ENCODE measurements at regions not wholly inside any gene's neighbourhood (a gene's known extent, or its start where the extent isn't known, plus 50 kb on each side); places are given as distances from the start of the nearest gene placed in this dataset.

DNA sequence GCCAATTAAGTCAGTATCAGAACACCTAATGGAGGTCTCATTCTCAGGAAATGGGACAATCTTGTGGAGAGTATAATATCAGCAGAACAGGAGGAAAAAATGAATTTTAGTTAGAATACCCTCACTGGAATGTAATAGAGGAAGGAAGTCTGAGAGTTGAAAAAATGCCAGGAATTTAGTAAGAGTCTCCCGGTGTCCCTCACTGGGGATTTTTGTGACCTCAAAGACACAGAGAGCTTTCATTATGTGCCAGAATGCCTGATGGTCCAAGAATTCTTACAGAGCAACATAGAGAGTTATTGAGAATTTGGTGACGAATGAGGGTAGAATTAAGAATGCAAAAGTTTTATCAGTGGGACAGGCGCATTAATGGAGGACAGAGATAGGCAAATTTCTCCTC lies 443.5 kb upstream of the B3GALT2 start:
- no peak for DNase-seq (ENCODE audit: low read depth in 2 of 2)

DNA sequence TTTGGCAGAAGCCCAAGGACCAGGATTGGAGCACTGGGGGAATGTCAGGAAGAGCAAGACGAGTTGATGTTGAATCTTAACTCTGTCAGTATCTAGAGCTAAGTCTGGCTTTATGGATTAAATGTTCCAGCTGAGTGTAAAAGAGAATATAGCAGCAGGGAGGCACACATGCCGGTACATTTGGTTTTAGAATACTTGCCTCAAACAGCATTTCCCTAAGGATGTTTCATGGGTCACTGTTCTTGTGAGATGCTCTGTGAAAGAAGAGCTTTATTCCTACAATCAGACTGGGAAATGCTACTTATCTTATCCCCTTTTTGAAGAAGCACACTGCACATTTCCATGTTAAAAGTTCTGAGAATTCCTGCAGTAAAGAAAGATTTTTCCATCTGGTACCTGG lies 440.3 kb upstream of the B3GALT2 start:
- no peak for DNase-seq (ENCODE audit: low read depth in 2 of 2)

DNA sequence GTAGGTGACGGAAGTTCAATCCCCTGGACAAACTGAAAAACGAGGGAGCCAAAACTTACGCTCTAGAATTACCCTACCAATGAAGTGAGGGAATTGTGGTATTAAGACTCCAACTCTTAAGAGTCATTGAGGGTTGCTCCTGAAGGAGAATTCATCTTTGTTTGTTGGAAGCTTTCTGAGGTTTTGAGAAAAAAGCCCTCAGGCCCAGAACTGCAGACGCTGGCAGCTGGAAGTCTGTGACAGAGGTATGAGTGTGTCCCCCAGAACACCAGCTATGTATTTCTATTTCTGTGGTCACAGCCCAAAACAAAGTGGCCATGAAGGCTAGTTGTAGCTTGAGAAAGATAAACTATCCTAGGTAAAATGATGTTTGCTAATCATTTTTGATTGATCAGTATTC lies 438.8 kb upstream of the B3GALT2 start:
- DNase-seq (ENCODE audit: low read depth in 2 of 2) = no peak

DNA sequence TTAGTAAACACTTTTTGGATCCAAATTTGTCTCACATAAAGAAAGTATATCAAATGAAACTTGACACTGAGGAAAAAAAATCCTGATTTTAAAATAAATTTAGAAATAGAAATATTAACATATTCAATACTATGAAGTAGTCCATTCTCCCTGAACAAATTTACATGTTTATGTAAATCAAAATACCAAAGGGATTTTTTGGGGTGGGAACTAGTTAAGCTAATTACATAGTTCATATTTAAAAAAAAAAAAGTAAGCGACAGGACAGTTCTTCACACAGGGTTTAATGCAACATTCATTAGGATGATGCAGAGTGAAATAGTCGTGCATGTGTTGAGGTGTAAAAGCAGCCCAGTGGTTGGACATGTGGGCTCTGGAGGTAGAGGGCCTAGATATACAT lies 433.5 kb upstream of the B3GALT2 start:
- DNase-seq (ENCODE audit: low read depth in 2 of 2) = no peak

DNA sequence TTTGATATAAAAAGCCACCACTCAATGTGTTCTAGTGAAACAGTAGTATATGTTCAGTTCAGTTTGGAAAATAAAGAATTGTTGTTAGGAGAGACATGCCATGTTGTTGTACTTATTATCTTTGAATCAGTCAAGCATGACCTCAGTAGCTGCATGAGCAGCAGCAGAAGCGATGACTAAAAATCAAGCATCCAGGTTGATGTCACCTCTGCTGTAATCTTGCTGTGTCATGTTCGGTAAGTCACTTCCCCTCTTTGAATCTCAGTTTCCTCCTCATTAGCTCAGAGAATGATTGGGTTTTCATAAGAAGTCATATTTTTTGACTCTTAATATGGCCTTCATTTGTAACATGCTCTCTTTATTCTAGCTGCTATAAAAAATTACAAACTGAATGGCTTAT lies 428.4 kb upstream of the B3GALT2 start:
- DNase-seq (ENCODE audit: low read depth in 2 of 2) = no peak

DNA sequence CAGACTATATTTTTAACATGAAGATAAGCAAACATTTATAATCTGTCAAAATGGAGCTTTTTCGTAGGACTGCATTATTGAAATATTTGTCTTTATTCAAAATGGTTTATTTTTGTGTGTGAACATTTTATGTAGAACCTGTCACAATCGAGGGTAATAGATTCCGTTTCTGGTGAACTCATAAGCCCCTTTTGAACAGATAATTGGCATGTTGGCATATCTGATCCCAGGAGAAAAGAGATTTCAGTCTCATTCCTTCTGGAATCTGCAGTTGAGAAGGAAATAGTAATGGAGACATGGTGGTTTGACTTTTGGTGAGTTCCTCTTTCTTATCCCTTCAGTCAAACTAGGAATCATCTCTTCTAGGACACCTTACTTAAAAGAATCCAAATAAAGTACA lies 427.9 kb upstream of the B3GALT2 start:
- DNase-seq (ENCODE audit: low read depth in 2 of 2) = no peak

DNA sequence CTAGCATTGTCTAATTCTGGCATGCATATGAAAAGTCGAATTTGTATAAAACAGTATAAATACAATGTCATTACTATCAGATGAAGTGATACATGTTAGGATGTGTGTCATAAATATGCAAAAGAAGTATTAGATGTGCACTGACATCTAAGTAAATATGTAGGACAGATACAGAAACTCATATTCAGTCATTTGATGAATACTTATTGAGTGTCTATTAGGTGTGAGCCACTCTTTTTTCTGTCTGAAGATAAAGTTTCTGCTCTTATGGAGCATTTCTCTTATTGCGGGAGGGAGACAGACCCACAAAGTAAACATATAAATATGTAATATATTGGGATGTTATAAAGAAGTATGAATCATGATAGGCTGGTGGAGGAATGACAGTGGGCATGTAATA lies 426.6 kb upstream of the B3GALT2 start:
- DNase-seq (ENCODE audit: low read depth in 2 of 2) = no peak

DNA sequence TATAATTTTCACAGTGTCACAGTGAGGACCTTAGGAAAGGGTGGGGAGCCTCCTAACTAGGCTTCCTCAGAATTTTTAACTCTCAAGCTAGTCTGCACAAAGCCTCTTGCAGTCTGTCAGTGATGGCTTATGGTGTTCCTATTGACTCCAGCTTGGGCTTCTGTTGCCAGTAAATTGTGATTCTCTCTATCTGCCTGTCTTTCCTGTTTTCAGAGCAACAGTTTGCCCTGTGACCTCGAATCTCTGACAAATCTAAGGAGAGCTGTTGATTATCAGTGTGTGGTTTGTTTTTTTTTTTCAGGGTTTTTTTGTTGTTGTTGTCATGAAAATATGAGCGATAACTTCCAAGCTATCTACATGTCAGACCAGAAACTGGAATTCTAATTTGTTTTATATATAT lies 423.2 kb upstream of the B3GALT2 start:
- DNase-seq (ENCODE audit: low read depth in 2 of 2) = no peak

DNA sequence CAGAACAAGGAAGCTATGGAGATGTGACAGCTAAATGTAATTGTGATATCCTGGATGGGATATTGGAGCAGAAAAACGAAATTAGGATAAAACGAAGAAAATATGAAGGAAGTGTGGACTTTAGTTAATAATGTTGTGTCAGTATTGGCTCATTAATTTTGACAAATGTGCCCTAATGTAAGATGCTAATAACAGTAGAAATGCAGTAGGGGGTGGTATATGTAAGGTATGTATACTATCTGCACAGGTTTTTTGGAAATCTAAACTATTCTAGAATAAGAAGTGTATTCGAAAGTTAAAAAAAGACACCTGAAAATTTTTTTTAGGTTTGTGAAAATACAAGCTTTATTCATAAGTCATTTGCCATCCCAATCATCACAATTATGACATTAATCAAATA lies 421.4 kb upstream of the B3GALT2 start:
- DNase-seq (ENCODE audit: low read depth in 2 of 2) = no peak

DNA sequence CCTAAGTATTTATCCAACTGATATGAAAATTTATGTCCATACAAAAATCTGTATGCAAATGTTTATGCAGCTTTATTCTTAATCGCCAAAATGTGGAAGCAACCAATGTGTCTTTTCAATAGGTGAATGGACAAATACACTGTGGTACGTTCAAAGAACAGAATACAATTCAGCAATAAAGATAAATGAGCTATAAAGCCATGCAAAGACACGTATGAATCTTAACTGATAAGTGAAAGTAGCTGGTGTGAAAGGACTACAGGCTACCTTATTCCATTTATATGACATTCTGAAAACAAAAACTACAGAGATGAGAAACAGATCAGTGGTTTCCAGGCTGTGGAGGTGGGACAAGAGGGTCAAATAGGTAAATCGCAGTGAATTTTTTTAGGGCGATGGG lies 419.6 kb upstream of the B3GALT2 start:
- no peak for DNase-seq (ENCODE audit: low read depth in 2 of 2)

DNA sequence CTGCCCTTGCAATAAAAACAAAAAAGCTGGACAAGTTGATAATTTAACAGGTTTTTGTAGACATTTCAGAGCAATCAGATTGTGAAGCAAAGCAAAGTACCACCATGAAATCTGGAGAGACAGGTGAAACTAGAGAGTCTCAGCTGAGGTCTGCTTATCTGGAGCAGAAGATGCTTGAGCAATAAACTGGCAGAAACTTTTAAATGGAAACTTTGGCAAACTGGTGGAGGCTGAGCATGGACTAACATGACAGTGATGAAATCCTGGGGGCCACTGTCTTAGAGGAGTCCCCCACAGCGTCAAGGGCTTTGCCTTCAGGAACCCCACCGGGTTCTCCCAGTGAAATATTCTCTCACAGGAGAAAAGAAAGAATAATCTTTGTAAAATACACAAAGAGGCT lies 416.3 kb upstream of the B3GALT2 start:
- DNase-seq (ENCODE audit: low read depth in 2 of 2) = no peak

DNA sequence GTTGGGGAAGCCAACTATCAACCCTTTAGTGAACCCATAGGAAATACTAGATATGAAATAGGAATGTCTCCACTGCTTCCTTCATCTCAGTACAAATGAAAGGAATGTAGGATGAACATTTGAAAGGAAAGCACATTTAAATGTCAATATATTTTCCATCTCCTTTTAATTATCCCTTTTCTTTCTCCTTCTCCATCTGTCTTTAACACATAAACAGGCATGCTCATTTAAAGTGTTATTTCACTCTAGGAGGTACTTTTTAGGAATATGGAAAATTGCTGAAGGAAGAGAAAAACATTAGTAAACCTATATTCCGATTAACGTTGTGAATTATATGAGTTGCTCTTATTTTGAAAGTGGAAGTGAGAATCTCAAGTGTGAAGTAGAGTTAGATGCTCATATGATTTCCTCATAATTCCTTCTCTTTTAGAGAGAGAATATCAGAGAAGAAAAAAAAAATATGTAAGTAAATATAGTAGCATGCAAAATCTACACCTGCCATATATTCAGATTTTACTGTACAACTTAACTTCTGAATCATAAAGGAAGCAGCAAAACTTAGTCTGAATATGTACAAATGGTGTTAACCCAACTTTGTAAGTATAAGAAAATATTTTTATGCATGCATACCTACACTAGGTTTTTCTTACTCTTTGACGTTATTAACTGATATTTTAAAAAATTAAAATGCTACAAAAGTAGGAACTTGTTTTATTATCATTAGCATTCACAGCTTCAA lies 406.9 kb upstream of the B3GALT2 start:
- no peak for DNase-seq (ENCODE audit: low read depth in 2 of 2)

DNA sequence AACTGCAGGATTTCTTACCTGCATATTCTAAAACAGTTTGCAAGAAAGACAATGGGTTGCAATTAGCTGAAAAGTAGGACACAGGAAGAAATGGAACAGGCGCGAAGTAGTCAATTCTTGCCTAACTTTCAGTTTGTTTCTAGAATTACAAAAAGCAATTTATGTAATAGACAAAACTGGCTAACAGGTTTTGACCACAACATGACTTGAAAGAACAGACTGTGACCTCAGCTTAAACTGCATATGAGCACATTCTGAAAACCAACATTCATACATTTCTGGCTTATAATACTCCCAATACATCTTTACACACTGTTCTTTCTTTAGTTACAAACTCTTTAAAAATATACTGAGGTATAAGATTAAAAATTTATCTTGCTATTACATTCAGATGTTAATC lies 405.9 kb upstream of the B3GALT2 start:
- no peak for DNase-seq (ENCODE audit: low read depth in 2 of 2)

DNA sequence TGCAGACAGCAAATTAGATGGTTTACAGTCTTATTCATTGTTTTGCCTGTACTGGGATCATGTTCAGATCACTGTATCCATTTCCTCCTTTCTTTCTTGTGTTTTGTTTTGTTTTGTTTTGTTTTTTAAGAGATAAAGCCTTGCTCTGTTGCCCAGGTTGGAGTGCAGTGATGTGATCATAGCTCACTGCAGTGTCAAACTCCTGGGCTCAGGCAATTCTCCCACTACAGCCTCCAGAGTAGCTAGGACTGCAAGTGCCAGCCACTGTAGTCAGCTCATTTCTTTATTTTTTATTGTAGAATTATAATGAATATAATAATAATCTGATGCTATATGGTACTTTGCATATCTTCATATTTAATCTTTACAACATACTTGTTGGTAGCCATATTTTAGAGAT lies 403.7 kb upstream of the B3GALT2 start:
- DNase-seq (ENCODE audit: low read depth in 2 of 2) = no peak

DNA sequence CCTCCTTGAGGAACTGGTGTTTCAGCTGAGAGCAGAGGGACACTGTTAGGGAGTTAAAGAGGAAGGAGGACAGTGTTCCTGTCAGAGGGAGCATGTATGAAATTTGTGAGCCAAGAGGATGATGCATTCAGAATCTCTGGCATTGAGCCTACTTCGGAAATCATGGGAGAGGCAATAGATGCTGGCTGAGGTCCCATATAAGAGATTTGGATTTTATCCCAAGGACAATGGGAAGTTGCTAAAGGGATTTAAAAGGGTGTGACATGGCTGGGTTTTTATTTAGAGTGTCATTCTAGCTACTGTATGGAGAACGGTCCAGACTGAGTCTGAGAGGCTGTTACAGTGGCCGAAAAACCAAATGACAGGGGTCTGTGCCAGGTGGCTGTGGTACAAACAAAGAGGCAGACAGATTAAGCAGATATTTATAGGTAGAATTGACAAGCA lies 403.2 kb upstream of the B3GALT2 start:
- no peak for DNase-seq (ENCODE audit: low read depth in 2 of 2)

DNA sequence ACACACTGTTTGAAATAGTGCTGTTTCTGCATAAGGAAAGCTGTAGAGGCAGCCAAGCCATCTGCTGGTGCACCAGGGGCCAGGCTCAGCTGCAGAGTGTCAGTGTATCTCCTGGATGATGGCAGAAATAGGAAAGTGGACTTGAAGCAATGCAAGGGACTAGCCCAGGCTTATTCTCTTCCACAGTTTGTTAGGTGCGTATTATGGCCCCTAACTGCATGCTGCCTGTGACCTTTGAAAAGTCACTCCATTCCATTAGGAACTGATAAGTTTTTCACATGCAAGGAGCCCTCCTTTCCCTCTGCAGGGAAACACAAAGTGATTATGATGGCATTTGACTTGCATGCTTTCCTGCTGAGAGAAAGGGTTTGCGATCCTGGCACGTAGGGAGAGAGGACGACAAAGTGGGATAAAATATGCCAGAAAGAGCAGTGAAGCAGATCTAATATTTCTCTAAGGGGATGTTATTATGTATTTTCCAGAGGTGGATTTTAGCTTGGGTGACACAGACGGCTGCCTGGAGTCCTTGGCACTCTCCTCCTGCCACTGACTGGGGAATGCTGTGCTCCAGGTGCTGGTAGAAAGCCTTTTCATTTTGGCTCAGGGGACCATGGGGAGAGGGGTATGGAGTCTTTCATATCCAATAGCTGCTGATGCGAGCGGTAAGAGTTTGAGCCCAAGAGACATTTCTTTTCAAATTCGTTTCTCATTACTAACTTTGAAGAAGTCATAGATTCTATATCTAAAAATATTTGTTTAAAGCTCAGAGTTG lies 402.1 kb upstream of the B3GALT2 start:
- DNase-seq (ENCODE audit: low read depth in 2 of 2) = no peak

DNA sequence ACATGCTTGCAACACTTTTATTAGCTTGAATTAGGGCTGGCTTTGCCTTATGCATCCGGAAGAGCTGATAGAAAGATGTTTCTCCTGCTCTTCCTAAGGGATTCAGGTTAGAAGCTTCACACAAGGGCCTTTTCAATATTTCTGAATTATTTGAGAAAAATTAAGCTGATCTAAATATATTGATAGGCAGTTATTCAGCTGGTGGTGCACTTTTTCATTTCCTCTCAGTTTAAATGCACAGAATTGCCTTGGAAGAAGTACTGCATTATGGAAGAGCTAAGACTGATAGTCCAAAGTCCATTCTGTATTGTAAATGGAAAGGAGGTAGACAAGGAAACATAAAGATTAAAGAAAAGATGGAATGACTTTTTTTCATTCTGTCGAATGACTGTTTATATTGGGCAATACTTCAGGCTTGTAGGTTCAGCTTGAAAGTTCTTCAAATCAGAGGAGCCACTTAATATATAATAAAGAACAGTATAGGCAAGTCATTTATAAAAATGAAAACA lies 398.4 kb upstream of the B3GALT2 start:
- no peak for DNase-seq (ENCODE audit: low read depth in 2 of 2)

DNA sequence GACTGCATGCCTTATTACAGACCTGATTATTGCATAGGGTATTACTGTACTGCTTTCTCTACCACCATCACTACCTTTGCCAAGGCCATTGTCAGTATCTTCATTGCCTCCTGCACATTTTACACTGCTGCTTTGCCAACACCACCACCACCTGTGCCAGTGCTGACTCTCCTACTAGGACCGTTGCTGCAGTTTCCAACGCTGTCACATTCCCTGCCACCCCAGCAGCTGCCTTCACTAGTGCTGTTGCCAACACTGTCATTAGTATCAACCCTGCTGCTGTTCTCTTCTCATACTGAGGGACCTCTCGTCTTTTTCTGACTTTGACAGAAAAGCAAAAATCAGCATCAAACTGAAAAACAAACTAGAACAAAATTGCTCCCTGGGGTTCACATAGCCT lies 394.9 kb upstream of the B3GALT2 start:
- DNase-seq (ENCODE audit: low read depth in 2 of 2) = no peak

DNA sequence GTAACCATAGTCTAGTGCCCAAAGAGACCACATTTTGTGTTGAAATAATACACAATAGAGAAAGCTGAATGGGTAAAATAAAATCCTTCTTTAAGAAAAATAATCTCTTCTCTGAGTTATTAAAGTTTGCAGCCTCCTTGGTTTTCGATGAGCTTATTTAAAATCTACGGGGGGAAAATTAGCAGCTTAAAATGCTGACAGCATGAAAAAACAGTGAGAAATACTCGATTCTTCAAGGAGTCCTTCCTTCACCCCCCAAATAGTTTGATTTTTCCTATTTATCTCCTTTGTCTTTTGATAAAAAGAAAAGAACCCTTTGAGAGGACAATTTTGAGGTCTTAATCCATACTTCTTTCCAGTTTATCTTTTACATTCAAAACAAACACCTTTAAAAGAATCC lies 394.0 kb upstream of the B3GALT2 start:
- DNase-seq (ENCODE audit: low read depth in 2 of 2) = no peak

DNA sequence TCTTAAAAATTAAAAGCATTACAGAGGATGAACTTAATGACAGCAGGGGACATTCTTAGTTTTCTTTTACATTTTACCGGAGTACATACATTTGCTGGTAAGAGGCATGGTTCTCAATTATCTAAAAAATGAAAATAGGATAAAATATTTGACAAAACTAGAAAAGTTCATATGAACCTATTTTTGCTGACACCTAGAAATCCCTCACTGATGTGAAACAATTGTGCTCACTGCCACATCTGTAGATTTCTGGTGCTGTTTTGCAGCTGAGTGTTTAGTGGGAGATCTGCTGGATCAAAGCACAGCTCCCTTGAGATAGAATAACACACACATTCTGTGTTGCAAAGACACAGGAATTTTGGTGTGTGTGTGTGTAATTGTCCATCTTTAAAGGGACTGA lies 392.9 kb upstream of the B3GALT2 start:
- DNase-seq (ENCODE audit: low read depth in 2 of 2) = no peak

DNA sequence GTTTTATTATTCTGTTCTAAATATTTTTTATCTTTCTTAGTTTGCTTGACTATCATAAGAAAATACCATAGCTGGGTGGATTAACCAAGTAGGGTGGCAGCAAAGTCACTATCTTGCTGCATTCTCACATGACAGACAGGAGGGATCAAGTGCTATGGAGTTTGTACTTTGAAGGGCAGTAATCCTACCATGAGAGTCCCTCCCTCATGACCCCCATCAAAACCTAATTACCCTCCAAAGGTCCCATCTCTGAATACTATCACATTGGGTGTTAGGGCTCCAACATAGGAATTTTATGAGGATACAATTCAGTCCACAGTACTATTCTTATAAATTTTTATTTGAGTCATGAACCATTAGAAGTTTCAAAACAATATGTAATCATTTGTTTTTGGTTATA lies 388.5 kb upstream of the B3GALT2 start:
- no peak for DNase-seq (ENCODE audit: low read depth in 2 of 2)

DNA sequence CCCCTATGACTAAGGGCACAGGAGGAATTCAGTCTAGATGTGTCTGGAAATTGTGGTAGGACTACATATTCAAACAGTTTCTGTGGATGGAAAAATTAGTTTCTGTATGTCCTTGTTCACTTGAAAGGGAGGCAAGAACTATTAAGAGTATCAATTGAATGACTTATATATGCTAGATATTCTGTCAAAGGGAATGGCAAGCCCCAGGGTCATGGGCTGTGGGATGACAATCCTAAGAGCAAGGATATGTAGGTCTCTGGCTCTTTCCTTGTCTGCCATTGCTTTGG lies 383.5 kb upstream of the B3GALT2 start:
- no peak for DNase-seq (ENCODE audit: low read depth in 2 of 2)

DNA sequence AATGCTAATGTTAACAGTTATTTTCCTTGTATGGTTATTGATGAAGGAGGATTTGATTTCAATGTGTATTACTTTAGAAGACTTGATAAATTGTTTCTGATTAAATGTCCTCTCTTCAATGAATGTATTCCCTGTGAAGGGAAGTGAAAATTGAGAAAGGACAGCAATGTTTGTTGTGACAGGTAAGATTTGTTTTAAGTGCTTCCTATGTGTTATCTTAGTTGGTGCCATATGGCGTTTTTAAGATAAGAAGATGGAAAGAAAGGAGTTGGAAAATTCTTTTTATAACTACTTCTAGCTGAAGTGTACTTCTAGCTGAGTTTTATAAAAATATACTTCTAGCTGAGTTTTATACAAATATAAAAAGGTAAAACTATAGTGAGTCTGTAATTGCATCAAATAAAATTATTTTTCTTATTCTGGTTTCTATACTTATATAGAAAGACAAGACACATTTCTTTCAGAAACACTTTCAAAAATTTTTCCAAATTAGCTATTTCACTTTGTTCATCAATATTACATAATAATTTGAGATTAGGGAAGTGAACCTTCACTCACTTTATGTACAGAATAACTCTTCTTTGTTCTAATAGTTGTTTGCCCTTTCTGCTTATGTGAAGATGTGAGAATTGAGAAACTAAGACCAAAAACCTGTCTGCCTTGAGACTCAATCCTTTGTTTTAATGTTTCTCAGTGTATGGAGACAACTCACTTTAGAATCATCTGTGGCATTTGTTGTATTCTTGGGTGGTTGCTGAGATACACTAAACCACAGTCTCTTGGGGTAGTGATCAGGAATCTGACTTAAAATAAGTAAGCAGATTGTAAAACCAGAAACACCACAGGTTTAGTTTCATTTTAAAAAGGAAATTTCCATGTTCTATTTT lies 382.9 kb upstream of the B3GALT2 start:
- DNase-seq (ENCODE audit: low read depth in 2 of 2) = no peak

Measured in stimulated activated CD8-positive, alpha-beta memory T cell treated with anti-CD3 and anti-CD28 coated beads, Interleukin-15, amount 100 ng/mL, for 48 hours (primary cell).